ENCODE measurements at regions not wholly inside any gene's neighbourhood (a gene's known extent, or its start where the extent isn't known, plus 50 kb on each side); places are given as distances from the start of the nearest gene placed in this dataset.
"Not testable (repeated sequence)": the region's sequence is repeated elsewhere in the genome, so short reads cannot be mapped to it uniquely, and the experiment has no call there.

- not testable (repeated sequence) for H3K27ac ChIP-seq (ENCODE audit: low read depth in 2 of 2, low read length in 1 of 2); H3K36me3 ChIP-seq (ENCODE audit: control insufficient read depth in 2 of 2, insufficient read depth in 2 of 2, low read length in 1 of 2); H3K27me3 ChIP-seq (ENCODE audit: control insufficient read depth in 1 of 2, insufficient read depth in 2 of 2, low read length in 2 of 2); H3K9me3 ChIP-seq (ENCODE audit: control insufficient read depth in 2 of 2, insufficient read depth in 1 of 2, low read depth in 1 of 2, low read length in 1 of 2); H3K4me3 ChIP-seq (ENCODE audit: low read depth in 1 of 2, low read length in 2 of 2)
- 87 to 97% methylated on average over 5 of the region's 5 CpGs for WGBS, 2 donors
- peaks cover 0 to 10% of the 10 kb centered on the region in 2 donors for H3K4me1 ChIP-seq (ENCODE audit: control insufficient read depth in 2 of 2, insufficient read depth in 2 of 2, low read length in 1 of 2)
Measured at GRCh38 chr10:118834370-118834769, 79.6 kb upstream of the CACUL1 start.

GRCh38 chr10:118835682-118836326 lies 81.0 kb upstream of the CACUL1 start:
- peak overlapping the region in 1 of 2 donors; percentile 17 for H3K27ac ChIP-seq (ENCODE audit: low read depth in 2 of 2, low read length in 1 of 2)
- H3K27me3 ChIP-seq (ENCODE audit: control insufficient read depth in 1 of 2, insufficient read depth in 2 of 2, low read length in 2 of 2), result no peaks in the 10 kb centered on the region
- no peaks in the 10 kb centered on the region for H3K9me3 ChIP-seq (ENCODE audit: control insufficient read depth in 2 of 2, insufficient read depth in 1 of 2, low read depth in 1 of 2, low read length in 1 of 2)
- peaks cover 2 to 15% of the 10 kb centered on the region in 2 donors for H3K4me1 ChIP-seq (ENCODE audit: control insufficient read depth in 2 of 2, insufficient read depth in 2 of 2, low read length in 1 of 2)
- no peak overlapping the region for H3K4me3 ChIP-seq (ENCODE audit: low read depth in 1 of 2, low read length in 2 of 2)
- 36 to 50% methylated on average over 3 of the region's 3 CpGs for WGBS, 2 donors
- H3K36me3 ChIP-seq (ENCODE audit: control insufficient read depth in 2 of 2, insufficient read depth in 2 of 2, low read length in 1 of 2), result no peaks in the 10 kb centered on the region

- no peak overlapping the region for H3K27ac ChIP-seq (ENCODE audit: low read depth in 2 of 2, low read length in 1 of 2)
- no peak overlapping the region for H3K4me3 ChIP-seq (ENCODE audit: low read depth in 1 of 2, low read length in 2 of 2)
- H3K36me3 ChIP-seq (ENCODE audit: control insufficient read depth in 2 of 2, insufficient read depth in 2 of 2, low read length in 1 of 2), result no peaks in the 10 kb centered on the region
- peaks cover 3 to 14% of the 10 kb centered on the region in 2 donors for H3K4me1 ChIP-seq (ENCODE audit: control insufficient read depth in 2 of 2, insufficient read depth in 2 of 2, low read length in 1 of 2)
- no peaks in the 10 kb centered on the region for H3K9me3 ChIP-seq (ENCODE audit: control insufficient read depth in 2 of 2, insufficient read depth in 1 of 2, low read depth in 1 of 2, low read length in 1 of 2)
- WGBS, 2 donors, result 76 to 86% methylated on average over 4 of the region's 4 CpGs
- no peaks in the 10 kb centered on the region for H3K27me3 ChIP-seq (ENCODE audit: control insufficient read depth in 1 of 2, insufficient read depth in 2 of 2, low read length in 2 of 2)
Measured at GRCh38 chr10:118838364-118838763, 83.6 kb upstream of the CACUL1 start.

- Histone ChIP-seq H3K4me1 (ENCODE audit: control insufficient read depth in 2 of 2, insufficient read depth in 2 of 2, low read length in 1 of 2) (peaks cover 3 to 14% of the 10 kb centered on the region in 2 donors), H3K36me3 (ENCODE audit: control insufficient read depth in 2 of 2, insufficient read depth in 2 of 2, low read length in 1 of 2) (no peaks in the 10 kb centered on the region), H3K27ac (ENCODE audit: low read depth in 2 of 2, low read length in 1 of 2) (peak overlapping the region in 1 of 2 donors; percentile 41), H3K9me3 (ENCODE audit: control insufficient read depth in 2 of 2, insufficient read depth in 1 of 2, low read depth in 1 of 2, low read length in 1 of 2) (no peaks in the 10 kb centered on the region), H3K4me3 (ENCODE audit: low read depth in 1 of 2, low read length in 2 of 2) (no peak overlapping the region), H3K27me3 (ENCODE audit: control insufficient read depth in 1 of 2, insufficient read depth in 2 of 2, low read length in 2 of 2) (no peaks in the 10 kb centered on the region)
- 72 to 82% methylated on average over 3 of the region's 3 CpGs for WGBS, 2 donors
Measured at GRCh38 chr10:118839348-118839747, 84.6 kb upstream of the CACUL1 start.

GRCh38 chr10:118840071-118840775 lies 85.5 kb upstream of the CACUL1 start:
- peaks cover 3 to 14% of the 10 kb centered on the region in 2 donors for H3K4me1 ChIP-seq (ENCODE audit: control insufficient read depth in 2 of 2, insufficient read depth in 2 of 2, low read length in 1 of 2)
- no peaks in the 10 kb centered on the region for H3K27me3 ChIP-seq (ENCODE audit: control insufficient read depth in 1 of 2, insufficient read depth in 2 of 2, low read length in 2 of 2)
- peak overlapping the region in 1 of 2 donors; percentile 72 for H3K27ac ChIP-seq (ENCODE audit: low read depth in 2 of 2, low read length in 1 of 2)
- WGBS, 2 donors, result 66 to 68% methylated on average over 12 of the region's 12 CpGs
- no peak overlapping the region for H3K4me3 ChIP-seq (ENCODE audit: low read depth in 1 of 2, low read length in 2 of 2)
- H3K36me3 ChIP-seq (ENCODE audit: control insufficient read depth in 2 of 2, insufficient read depth in 2 of 2, low read length in 1 of 2), result no peaks in the 10 kb centered on the region
- no peaks in the 10 kb centered on the region for H3K9me3 ChIP-seq (ENCODE audit: control insufficient read depth in 2 of 2, insufficient read depth in 1 of 2, low read depth in 1 of 2, low read length in 1 of 2)

- H3K27ac ChIP-seq (ENCODE audit: low read depth in 2 of 2, low read length in 1 of 2), result peak overlapping the region in 1 of 2 donors; percentile 72
- no peak overlapping the region for H3K4me3 ChIP-seq (ENCODE audit: low read depth in 1 of 2, low read length in 2 of 2)
- H3K9me3 ChIP-seq (ENCODE audit: control insufficient read depth in 2 of 2, insufficient read depth in 1 of 2, low read depth in 1 of 2, low read length in 1 of 2), result no peaks in the 10 kb centered on the region
- no peaks in the 10 kb centered on the region for H3K36me3 ChIP-seq (ENCODE audit: control insufficient read depth in 2 of 2, insufficient read depth in 2 of 2, low read length in 1 of 2)
- H3K27me3 ChIP-seq (ENCODE audit: control insufficient read depth in 1 of 2, insufficient read depth in 2 of 2, low read length in 2 of 2), result no peaks in the 10 kb centered on the region
- peaks cover 3 to 7% of the 10 kb centered on the region in 2 donors for H3K4me1 ChIP-seq (ENCODE audit: control insufficient read depth in 2 of 2, insufficient read depth in 2 of 2, low read length in 1 of 2)
- 92 to 94% methylated on average over 11 of the region's 11 CpGs for WGBS, 2 donors
Measured at GRCh38 chr10:118840776-118841468, 86.2 kb upstream of the CACUL1 start.

- Histone ChIP-seq H3K36me3 (ENCODE audit: control insufficient read depth in 2 of 2, insufficient read depth in 2 of 2, low read length in 1 of 2) (no peaks in the 10 kb centered on the region), H3K27ac (ENCODE audit: low read depth in 2 of 2, low read length in 1 of 2) (no peak overlapping the region), H3K27me3 (ENCODE audit: control insufficient read depth in 1 of 2, insufficient read depth in 2 of 2, low read length in 2 of 2) (no peaks in the 10 kb centered on the region), H3K9me3 (ENCODE audit: control insufficient read depth in 2 of 2, insufficient read depth in 1 of 2, low read depth in 1 of 2, low read length in 1 of 2) (no peaks in the 10 kb centered on the region), H3K4me3 (ENCODE audit: low read depth in 1 of 2, low read length in 2 of 2) (no peak overlapping the region), H3K4me1 (ENCODE audit: control insufficient read depth in 2 of 2, insufficient read depth in 2 of 2, low read length in 1 of 2) (peaks cover 3 to 7% of the 10 kb centered on the region in 2 donors)
- WGBS, 2 donors, result 85 to 86% methylated on average over 17 of the region's 17 CpGs
Measured at GRCh38 chr10:118841881-118842605, 87.3 kb upstream of the CACUL1 start.

GRCh38 chr10:118842843-118843624 lies 88.3 kb upstream of the CACUL1 start:
- Histone ChIP-seq H3K4me1 (ENCODE audit: control insufficient read depth in 2 of 2, insufficient read depth in 2 of 2, low read length in 1 of 2) (peaks cover 3 to 7% of the 10 kb centered on the region in 2 donors), H3K27me3 (ENCODE audit: control insufficient read depth in 1 of 2, insufficient read depth in 2 of 2, low read length in 2 of 2) (no peaks in the 10 kb centered on the region), H3K27ac (ENCODE audit: low read depth in 2 of 2, low read length in 1 of 2) (no peak overlapping the region), H3K4me3 (ENCODE audit: low read depth in 1 of 2, low read length in 2 of 2) (no peak overlapping the region), H3K36me3 (ENCODE audit: control insufficient read depth in 2 of 2, insufficient read depth in 2 of 2, low read length in 1 of 2) (no peaks in the 10 kb centered on the region), H3K9me3 (ENCODE audit: control insufficient read depth in 2 of 2, insufficient read depth in 1 of 2, low read depth in 1 of 2, low read length in 1 of 2) (no peaks in the 10 kb centered on the region)
- WGBS, 2 donors, result 50 to 60% methylated on average over 4 of the region's 4 CpGs
